HUES6 (cell line): ENCODE measurements at regions not wholly inside any gene's neighbourhood (a gene's known extent, or its start where the extent isn't known, plus 50 kb on each side); places are given as distances from the start of the nearest gene placed in this dataset.

Experiments
- H3K27ac ChIP-seq: 2 replicates; pipeline ENCODE4 v1.7.0; 2013; ENCODE audit warnings: low read depth, mild to moderate bottlenecking, low read length, inconsistent platforms
- H3K27me3 ChIP-seq: 2 replicates; pipeline ENCODE4 v1.6.1; 2013; ENCODE audit warnings: low read length; ENCODE audit not compliant: control insufficient read depth, insufficient read depth
- H3K36me3 ChIP-seq: 2 replicates; pipeline ENCODE4 v1.6.1; 2013; ENCODE audit warnings: low read length; ENCODE audit not compliant: control insufficient read depth, insufficient read depth
- H3K4me1 ChIP-seq: 2 replicates; pipeline ENCODE4 v1.6.1; 2013; ENCODE audit warnings: low read length; ENCODE audit not compliant: control insufficient read depth, insufficient read depth
- H3K4me3 ChIP-seq: 2 replicates; pipeline ENCODE4 v1.5.1; 2013; ENCODE audit warnings: low read depth, low read length
- H3K9ac ChIP-seq: one replicate; pipeline ENCODE4 v1.6.1; 2013; ENCODE audit warnings: mild to moderate bottlenecking, low read length
- H3K9me3 ChIP-seq: 2 replicates; pipeline ENCODE4 v1.6.1; 2013; ENCODE audit warnings: low read depth, low read length; ENCODE audit not compliant: control insufficient read depth, insufficient read depth

GRCh38 chr1:232223183-232223708 is 406.7 kb downstream of the SIPA1L2 start:
- peaks cover 31% of the 10 kb centered on the region for H3K4me1 ChIP-seq
- H3K36me3 ChIP-seq: no peaks in the 10 kb centered on the region
- H3K9ac ChIP-seq: no peak overlapping the region
- peaks cover 43% of the 10 kb centered on the region for H3K27me3 ChIP-seq
- H3K9me3 ChIP-seq: no peaks in the 10 kb centered on the region
- no peak overlapping the region for H3K27ac ChIP-seq
- H3K4me3 ChIP-seq: no peak overlapping the region

GRCh38 chr1:232222614-232223013 is 407.3 kb downstream of the SIPA1L2 start:
- Histone ChIP-seq H3K9ac (no peak overlapping the region), H3K4me3 (no peak overlapping the region), H3K36me3 (no peaks in the 10 kb centered on the region), H3K9me3 (no peaks in the 10 kb centered on the region), H3K27me3 (peaks cover 43% of the 10 kb centered on the region), H3K27ac (no peak overlapping the region), H3K4me1 (peaks cover 25% of the 10 kb centered on the region)

GRCh38 chr1:232221802-232222499 is 408.0 kb downstream of the SIPA1L2 start:
- Histone ChIP-seq H3K36me3 (no peaks in the 10 kb centered on the region), H3K4me3 (no peak overlapping the region)

GRCh38 chr1:232218955-232219865 is 410.7 kb downstream of the SIPA1L2 start:
- Histone ChIP-seq H3K9me3 (no peaks in the 10 kb centered on the region), H3K27me3 (peaks cover 33% of the 10 kb centered on the region), H3K4me1 (no peaks in the 10 kb centered on the region; the same call in 1 of the 2 replicates), H3K9ac (no peak overlapping the region), H3K27ac (no peak overlapping the region), H3K4me3 (no peak overlapping the region), H3K36me3 (0 out of 2 replicates have a peak, but pooled peaks cover 3% of the 10 kb centered on the region)

More at GRCh38 chr1:232221802-232222499, 408.0 kb downstream of the SIPA1L2 start:
- Histone ChIP-seq H3K27ac (no peak overlapping the region), H3K4me1 (peaks cover 18% of the 10 kb centered on the region), H3K27me3 (peaks cover 43% of the 10 kb centered on the region), H3K9me3 (no peaks in the 10 kb centered on the region), H3K9ac (no peak overlapping the region)

- Histone ChIP-seq H3K27ac (no peak overlapping the region), H3K9me3 (no peaks in the 10 kb centered on the region), H3K4me3 (no peak overlapping the region), H3K27me3 (no peaks in the 10 kb centered on the region), H3K9ac (no peak overlapping the region), H3K36me3 (0 out of 2 replicates have a peak, but pooled peaks cover 3% of the 10 kb centered on the region), H3K4me1 (no peaks in the 10 kb centered on the region)
These were observed 416.0 kb downstream of the SIPA1L2 start for GRCh38 chr1:232213928-232214327.

- Histone ChIP-seq H3K9me3 (no peaks in the 10 kb centered on the region), H3K36me3 (0 out of 2 replicates have a peak, but pooled peaks cover 3% of the 10 kb centered on the region), H3K9ac (no peak overlapping the region), H3K27ac (no peak overlapping the region), H3K4me3 (no peak overlapping the region), H3K27me3 (no peaks in the 10 kb centered on the region), H3K4me1 (peaks cover 4% of the 10 kb centered on the region; the same call in 1 of the 2 replicates)
These were observed 417.7 kb downstream of the SIPA1L2 start for GRCh38 chr1:232212253-232212652.

- no peaks in the 10 kb centered on the region for H3K9me3 ChIP-seq
- H3K27me3 ChIP-seq: no peaks in the 10 kb centered on the region
- no peak overlapping the region for H3K27ac ChIP-seq
- peaks cover 11% of the 10 kb centered on the region; the same call in 1 of the 2 replicates for H3K4me1 ChIP-seq
- 0 out of 2 replicates have a peak, but pooled peaks cover 3% of the 10 kb centered on the region for H3K36me3 ChIP-seq
- no peak overlapping the region for H3K4me3 ChIP-seq
- no peak overlapping the region for H3K9ac ChIP-seq
These were observed 418.8 kb downstream of the SIPA1L2 start for GRCh38 chr1:232211149-232211548.

GRCh38 chr1:232209357-232209756 is 420.6 kb downstream of the SIPA1L2 start:
- H3K27ac ChIP-seq: no peak overlapping the region
- no peaks in the 10 kb centered on the region for H3K27me3 ChIP-seq
- H3K36me3 ChIP-seq: no peaks in the 10 kb centered on the region
- H3K9me3 ChIP-seq: no peaks in the 10 kb centered on the region
- peaks cover 11% of the 10 kb centered on the region; the same call in 1 of the 2 replicates for H3K4me1 ChIP-seq
- H3K4me3 ChIP-seq: no peak overlapping the region
- H3K9ac ChIP-seq: no peak overlapping the region

- no peak overlapping the region for H3K4me3 ChIP-seq
- no peaks in the 10 kb centered on the region for H3K27me3 ChIP-seq
- H3K4me1 ChIP-seq: peaks cover 11% of the 10 kb centered on the region; the same call in 1 of the 2 replicates
- no peak overlapping the region for H3K27ac ChIP-seq
- peaks cover 5% of the 10 kb centered on the region; the same call in 1 of the 2 replicates for H3K9me3 ChIP-seq
- H3K9ac ChIP-seq: no peak overlapping the region
- H3K36me3 ChIP-seq: no peaks in the 10 kb centered on the region
These were observed 422.7 kb downstream of the SIPA1L2 start for GRCh38 chr1:232207073-232207866.

- Histone ChIP-seq H3K27ac (no peak overlapping the region), H3K4me1 (peaks cover 11% of the 10 kb centered on the region; the same call in 1 of the 2 replicates), H3K9ac (no peak overlapping the region), H3K27me3 (no peaks in the 10 kb centered on the region), H3K4me3 (no peak overlapping the region), H3K36me3 (peaks cover 3% of the 10 kb centered on the region; the same call in 1 of the 2 replicates), H3K9me3 (peaks cover 28% of the 10 kb centered on the region)
These were observed 425.7 kb downstream of the SIPA1L2 start for GRCh38 chr1:232204269-232204668.
